ENCODE measurements at regions not wholly inside any gene's neighbourhood (a gene's known extent, or its start where the extent isn't known, plus 50 kb on each side); places are given as distances from the start of the nearest gene placed in this dataset.
A peak's percentile ranks its signal among the peaks of the same experiment; 100 is the strongest.
"Not testable (repeated sequence)": the region's sequence is repeated elsewhere in the genome, so short reads cannot be mapped to it uniquely, and the experiment has no call there.

- peak; percentile 37 to 41 for DNase-seq (ENCODE audit: low spot score in 2 of 2)
- no peak for FAIRE-seq
Observed at GRCh38 chr20:30811885-30812671, 445.4 kb upstream of the DEFB115 start.

GRCh38 chr20:30812739-30813411 lies 444.6 kb upstream of the DEFB115 start:
- FAIRE-seq = no peak
- peak; percentile 16 to 27 for DNase-seq (ENCODE audit: low spot score in 2 of 2)

- DNase-seq (ENCODE audit: low spot score in 2 of 2) = peak in 1 of 2 donors; percentile 24
- FAIRE-seq = not testable (repeated sequence)
Observed at GRCh38 chr20:30813412-30814311, 443.8 kb upstream of the DEFB115 start.

GRCh38 chr20:30814312-30814639 lies 443.2 kb upstream of the DEFB115 start:
- not testable (repeated sequence) for DNase-seq (ENCODE audit: low spot score in 2 of 2); FAIRE-seq

GRCh38 chr20:30815027-30815576 lies 442.4 kb upstream of the DEFB115 start:
- not testable (repeated sequence) for FAIRE-seq
- DNase-seq (ENCODE audit: low spot score in 2 of 2) = peak in 1 of 2 donors; percentile 21

- FAIRE-seq (no peak), DNase-seq (ENCODE audit: low spot score in 2 of 2) (peak in 1 of 2 donors; percentile 31)
Observed at GRCh38 chr20:30815577-30816181, 441.8 kb upstream of the DEFB115 start.

GRCh38 chr20:30816182-30816645 lies 441.2 kb upstream of the DEFB115 start:
- no peak for DNase-seq (ENCODE audit: low spot score in 2 of 2)
- no peak for FAIRE-seq

GRCh38 chr20:30821615-30822014 lies 435.8 kb upstream of the DEFB115 start:
- DNase-seq (ENCODE audit: low spot score in 2 of 2); FAIRE-seq: not testable (repeated sequence)

- DNase-seq (ENCODE audit: low spot score in 2 of 2); FAIRE-seq: not testable (repeated sequence)
Observed at GRCh38 chr20:30824666-30825065, 432.8 kb upstream of the DEFB115 start.

GRCh38 chr20:30845923-30846322 lies 411.5 kb upstream of the DEFB115 start:
- not testable (repeated sequence) for FAIRE-seq; DNase-seq (ENCODE audit: low spot score in 2 of 2)

- DNase-seq (ENCODE audit: low spot score in 2 of 2); FAIRE-seq: not testable (repeated sequence)
Observed at GRCh38 chr20:30868271-30868670, 389.2 kb upstream of the DEFB115 start.

GRCh38 chr20:30871127-30871526 lies 386.3 kb upstream of the DEFB115 start:
- FAIRE-seq = not testable (repeated sequence)

GRCh38 chr20:30872252-30872651 lies 385.2 kb upstream of the DEFB115 start:
- DNase-seq (ENCODE audit: low spot score in 2 of 2); FAIRE-seq: not testable (repeated sequence)

More at GRCh38 chr20:30871127-30871526, 386.3 kb upstream of the DEFB115 start:
- not testable (repeated sequence) for DNase-seq (ENCODE audit: low spot score in 2 of 2)

GRCh38 chr20:30875868-30876267 lies 381.6 kb upstream of the DEFB115 start:
- not testable (repeated sequence) for FAIRE-seq; DNase-seq (ENCODE audit: low spot score in 2 of 2)

GRCh38 chr20:30891400-30891799 lies 366.1 kb upstream of the DEFB115 start:
- FAIRE-seq; DNase-seq (ENCODE audit: low spot score in 2 of 2): not testable (repeated sequence)

- no peak for DNase-seq (ENCODE audit: low spot score in 2 of 2)
- no peak for FAIRE-seq
Observed at GRCh38 chr20:30892541-30893345, 364.7 kb upstream of the DEFB115 start.

GRCh38 chr20:30893346-30894314 lies 363.8 kb upstream of the DEFB115 start:
- not testable (repeated sequence) for FAIRE-seq; DNase-seq (ENCODE audit: low spot score in 2 of 2)

Data from frontal cortex (tissue), 3 donors.